Choroid plexus epithelial cell (primary cell): ENCODE measurements at regions not wholly inside any gene's neighbourhood (a gene's known extent, or its start where the extent isn't known, plus 50 kb on each side); places are given as distances from the start of the nearest gene placed in this dataset.
A peak's percentile ranks its signal among the peaks of the same experiment; 100 is the strongest.

Experiments
- DNase-seq: peaks from one replicate; pipeline ENCODE4 v3.0.0-alpha.2; 2010; ENCODE audit warnings: low read depth
- H3K4me3 ChIP-seq: 2 replicates; pipeline ENCODE4 v1.5.1; 2011; ENCODE audit warnings: low read depth, mild to moderate bottlenecking, control low read depth, low read length, moderate library complexity
- CTCF ChIP-seq: conservative IDR thresholded peaks from 2 replicates; pipeline ENCODE4 v1.5.1; 2011; ENCODE audit warnings: low read depth, mild to moderate bottlenecking, control low read depth, inconsistent platforms, low read length, moderate library complexity

GRCh38 chr1:60571811-60572210 lies 498.2 kb upstream of the C1orf87 start:
- no peak overlapping the region for H3K4me3 ChIP-seq
- peak; percentile 74 for DNase-seq
- no peak for TF ChIP-seq CTCF

GRCh38 chr1:60569189-60569588 lies 495.6 kb upstream of the C1orf87 start:
- H3K4me3 ChIP-seq, result no peak overlapping the region
- TF ChIP-seq CTCF, result no peak
- DNase-seq, result no peak

DNA sequence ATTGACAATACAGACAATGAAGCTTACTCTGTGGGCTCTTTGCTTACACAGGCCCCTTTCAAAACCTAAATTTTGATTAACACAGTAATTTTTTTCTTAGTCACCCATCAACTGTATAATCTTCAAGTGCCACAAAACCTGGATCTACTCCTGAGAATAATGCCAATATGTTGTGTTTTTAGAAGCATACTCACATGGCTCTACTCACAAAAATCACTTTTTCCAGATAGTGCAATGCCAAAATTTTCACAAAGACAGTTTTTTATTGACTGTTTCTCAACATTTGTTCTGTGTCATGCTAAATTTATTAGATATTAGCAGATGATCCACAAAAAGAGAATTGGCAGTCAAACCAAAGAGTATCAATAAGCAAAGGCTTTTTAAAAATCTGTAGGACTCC lies 493.7 kb upstream of the C1orf87 start:
- TF ChIP-seq CTCF, result no peak

DNA sequence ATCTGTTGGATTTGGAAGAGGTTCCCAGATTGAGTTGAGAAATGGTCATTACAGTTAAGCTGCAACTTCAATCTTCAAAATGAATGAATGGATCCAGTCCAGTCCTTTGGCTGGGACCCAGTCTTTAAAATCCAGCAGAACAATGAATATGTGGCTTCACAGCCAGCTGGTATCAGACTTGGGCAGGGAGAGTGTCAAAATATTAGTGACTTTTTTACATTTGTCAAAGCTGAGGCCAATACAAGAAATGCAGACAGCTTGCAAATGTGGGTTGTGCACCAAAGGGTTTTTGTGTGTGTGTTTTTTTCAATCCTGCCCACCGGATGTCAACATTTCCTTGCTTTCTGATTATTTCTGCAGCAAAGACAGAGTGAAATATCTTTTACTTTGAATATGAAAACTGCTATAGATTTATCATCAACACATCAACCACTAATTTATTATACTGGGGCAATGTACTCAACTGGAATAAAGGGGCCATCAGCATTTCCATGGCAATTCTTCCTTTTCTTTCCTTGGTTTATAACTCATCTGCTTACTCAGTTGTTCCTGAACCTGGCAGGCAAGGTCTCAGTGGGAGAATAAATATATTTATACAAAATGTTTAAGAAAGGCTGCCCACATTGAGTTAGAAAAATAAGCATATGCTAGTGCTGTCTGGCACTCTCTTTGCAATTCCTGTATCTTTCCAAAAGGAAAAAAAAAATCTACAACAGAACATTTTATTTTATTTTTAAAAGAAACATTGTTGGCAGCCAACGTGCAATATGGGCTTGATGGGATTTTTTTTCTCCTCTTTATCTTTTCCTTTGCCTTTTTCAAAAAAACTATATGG lies 491.6 kb upstream of the C1orf87 start:
- no peak for TF ChIP-seq CTCF
- H3K4me3 ChIP-seq, result no peak overlapping the region
- peak; percentile 16 for DNase-seq

More for the DNA sequence above, 493.7 kb upstream of the C1orf87 start:
- no peak for DNase-seq
- no peak overlapping the region for H3K4me3 ChIP-seq

GRCh38 chr1:60563777-60564535 lies 490.4 kb upstream of the C1orf87 start:
- no peak overlapping the region for H3K4me3 ChIP-seq
- peak; percentile 66 for DNase-seq
- no peak for TF ChIP-seq CTCF

GRCh38 chr1:60562740-60563139 lies 489.2 kb upstream of the C1orf87 start:
- H3K4me3 ChIP-seq, result no peak overlapping the region
- TF ChIP-seq CTCF, result no peak
- peak; percentile 71 for DNase-seq
